ENCODE measurements at regions not wholly inside any gene's neighbourhood (a gene's known extent, or its start where the extent isn't known, plus 50 kb on each side); places are given as distances from the start of the nearest gene placed in this dataset.

DNA sequence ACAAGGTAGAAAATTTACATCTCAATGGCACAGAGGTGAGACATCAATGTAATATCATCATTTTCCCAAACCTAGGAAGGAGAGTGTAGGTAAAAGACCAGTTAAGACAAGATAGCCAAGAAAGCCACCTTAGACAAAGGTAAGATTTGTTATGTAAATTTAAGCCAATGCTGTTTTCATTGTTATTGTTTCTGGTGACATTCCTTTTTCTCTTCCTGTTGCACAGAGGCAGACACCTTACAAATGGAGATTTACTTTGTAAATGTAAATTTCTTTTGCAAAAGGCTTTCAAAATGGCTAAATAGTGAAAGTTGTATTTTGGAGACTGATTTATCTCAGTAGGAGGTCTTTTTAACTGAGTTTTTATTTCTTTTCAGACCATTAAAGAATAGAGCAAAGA, 159.1 kb downstream of the YIPF5 start:
- Histone ChIP-seq H3K4me1 (ENCODE audit: insufficient read depth, low read length) (no peaks in the 10 kb centered on the region), H2AFZ (ENCODE audit: low read length) (no peak overlapping the region), H3K79me2 (ENCODE audit: insufficient read depth, low read length) (no peaks in the 10 kb centered on the region), H3K27ac (ENCODE audit: extremely low read length, insufficient read depth, low read length) (no peak overlapping the region), H3K9ac (ENCODE audit: insufficient read depth, low read depth, low read length) (no peak overlapping the region), H3K4me2 (ENCODE audit: low read depth, low read length) (no peak overlapping the region), H3K9me3 (ENCODE audit: low read length) (peaks cover 36% of the 10 kb centered on the region), H4K20me1 (ENCODE audit: insufficient read depth, low read length) (no peaks in the 10 kb centered on the region), H3K36me3 (replicated peaks in 1 of 2; ENCODE audit: control insufficient read depth in 1 of 2, insufficient read depth in 2 of 2, low read length in 2 of 2) (no peaks in the 10 kb centered on the region), H3K4me3 (replicated peaks in 1 of 3; ENCODE audit: insufficient read depth in 1 of 3, low read depth in 2 of 3, low read length in 3 of 3) (no peak overlapping the region), H3K27me3 (ENCODE audit: control insufficient read depth in 1 of 2, insufficient read depth in 2 of 2, low read length in 2 of 2) (no peaks in the 10 kb centered on the region; a peak in 1 of 5 replicates)
- FAIRE-seq, result no peak
- in situ Hi-C loops (cut with HindIII; ENCODE audit: extremely low pct_ligation_motif_present, low pct_unique_long_range_greater_than_20kb) (no loop called here), intact Hi-C loops (cut with micrococcal nuclease; ENCODE audit: unreplicated experiment) (no loop called here)
- TF ChIP-seq DNMT1 (CRISPR knock-in tag; IDR thresholded peaks at IDR 0.05), result no peak
- no peak for TF ChIP-seq ZFY (CRISPR knock-in tag; IDR thresholded peaks at IDR 0.05)
- TF ChIP-seq TAF15 (IDR thresholded peaks at IDR 0.05; ENCODE audit: low read depth, low read length, poor library complexity, severe bottlenecking), result no peak
- no peak for TF ChIP-seq KLF12 (CRISPR knock-in tag; IDR thresholded peaks at IDR 0.05; ENCODE audit: borderline replicate concordance)
- no peak for TF ChIP-seq ZKSCAN5 (CRISPR knock-in tag; IDR thresholded peaks at IDR 0.05)
- ChIA-PET POLR2A (no interaction called here), CTCF (ENCODE audit: low intra/inter-chr PET ratio, low total read pairs) (no interaction called here)
- BruUV-seq (replicated peaks), result no TSS peak
- DNase-seq (ENCODE audit: low spot score), result no peak
- ATAC-seq, result no peak

DNA sequence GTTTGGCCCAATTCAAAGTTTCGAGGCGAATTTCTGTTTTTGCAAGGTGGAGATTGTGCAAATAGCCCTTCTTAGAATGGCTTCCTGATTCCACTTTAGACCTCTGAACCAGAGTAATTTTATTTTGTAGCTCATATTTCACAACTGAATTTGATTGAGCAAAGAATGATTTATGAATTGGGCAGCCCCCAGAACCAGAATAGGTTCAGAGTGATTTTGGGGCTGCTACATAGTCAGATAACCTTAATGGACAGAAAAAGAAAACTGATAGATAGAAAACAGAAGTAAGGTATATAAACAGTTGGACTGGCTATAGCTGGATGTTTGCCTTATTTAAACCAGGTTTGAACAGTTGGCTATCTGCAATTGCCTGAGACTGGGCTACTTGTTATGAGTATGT, 156.6 kb downstream of the YIPF5 start:
- Histone ChIP-seq H3K9me3 (ENCODE audit: low read length) (peaks cover 36% of the 10 kb centered on the region), H3K79me2 (ENCODE audit: insufficient read depth, low read length) (no peaks in the 10 kb centered on the region), H3K4me1 (ENCODE audit: insufficient read depth, low read length) (no peaks in the 10 kb centered on the region), H4K20me1 (ENCODE audit: insufficient read depth, low read length) (no peaks in the 10 kb centered on the region), H3K4me2 (ENCODE audit: low read depth, low read length) (no peak overlapping the region), H2AFZ (ENCODE audit: low read length) (no peak overlapping the region), H3K4me3 (replicated peaks in 1 of 3; ENCODE audit: insufficient read depth in 1 of 3, low read depth in 2 of 3, low read length in 3 of 3) (no peak overlapping the region), H3K9ac (ENCODE audit: insufficient read depth, low read depth, low read length) (no peak overlapping the region), H3K27me3 (ENCODE audit: control insufficient read depth in 1 of 2, insufficient read depth in 2 of 2, low read length in 2 of 2) (no peaks in the 10 kb centered on the region; a peak in 2 of 5 replicates), H3K27ac (ENCODE audit: extremely low read length, insufficient read depth, low read length) (no peak overlapping the region), H3K36me3 (replicated peaks in 1 of 2; ENCODE audit: control insufficient read depth in 1 of 2, insufficient read depth in 2 of 2, low read length in 2 of 2) (no peaks in the 10 kb centered on the region)
- ChIA-PET POLR2A (no interaction called here), CTCF (ENCODE audit: low intra/inter-chr PET ratio, low total read pairs) (no interaction called here)
- in situ Hi-C loops (cut with HindIII; ENCODE audit: extremely low pct_ligation_motif_present, low pct_unique_long_range_greater_than_20kb), result no loop called here
- 0% methylated on average over 2 of the region's 2 CpGs for WGBS (ENCODE audit: low lambda C conversion rate)
- FAIRE-seq (no peak), ATAC-seq (no peak), DNase-seq (ENCODE audit: low spot score) (no peak)
- no TSS peak for BruUV-seq (replicated peaks)
- intact Hi-C loops (cut with micrococcal nuclease; ENCODE audit: unreplicated experiment), result no loop called here
- TF ChIP-seq MTF2 (CRISPR knock-in tag; IDR thresholded peaks at IDR 0.05; ENCODE audit: borderline replicate concordance) (no peak), ZSCAN9 (CRISPR knock-in tag; IDR thresholded peaks at IDR 0.05; ENCODE audit: borderline replicate concordance) (no peak), ZNF333 (CRISPR knock-in tag; IDR thresholded peaks at IDR 0.05; ENCODE audit: borderline replicate concordance) (no peak), NONO (IDR thresholded peaks at IDR 0.05) (no peak), NONO (CRISPR knock-in tag; conservative IDR thresholded peaks at IDR 0.05) (no peak), SP1 (IDR thresholded peaks at IDR 0.05) (no peak), SP1 (CRISPR knock-in tag; IDR thresholded peaks at IDR 0.05) (no peak)
- TF ChIP-seq, protein P1, sequence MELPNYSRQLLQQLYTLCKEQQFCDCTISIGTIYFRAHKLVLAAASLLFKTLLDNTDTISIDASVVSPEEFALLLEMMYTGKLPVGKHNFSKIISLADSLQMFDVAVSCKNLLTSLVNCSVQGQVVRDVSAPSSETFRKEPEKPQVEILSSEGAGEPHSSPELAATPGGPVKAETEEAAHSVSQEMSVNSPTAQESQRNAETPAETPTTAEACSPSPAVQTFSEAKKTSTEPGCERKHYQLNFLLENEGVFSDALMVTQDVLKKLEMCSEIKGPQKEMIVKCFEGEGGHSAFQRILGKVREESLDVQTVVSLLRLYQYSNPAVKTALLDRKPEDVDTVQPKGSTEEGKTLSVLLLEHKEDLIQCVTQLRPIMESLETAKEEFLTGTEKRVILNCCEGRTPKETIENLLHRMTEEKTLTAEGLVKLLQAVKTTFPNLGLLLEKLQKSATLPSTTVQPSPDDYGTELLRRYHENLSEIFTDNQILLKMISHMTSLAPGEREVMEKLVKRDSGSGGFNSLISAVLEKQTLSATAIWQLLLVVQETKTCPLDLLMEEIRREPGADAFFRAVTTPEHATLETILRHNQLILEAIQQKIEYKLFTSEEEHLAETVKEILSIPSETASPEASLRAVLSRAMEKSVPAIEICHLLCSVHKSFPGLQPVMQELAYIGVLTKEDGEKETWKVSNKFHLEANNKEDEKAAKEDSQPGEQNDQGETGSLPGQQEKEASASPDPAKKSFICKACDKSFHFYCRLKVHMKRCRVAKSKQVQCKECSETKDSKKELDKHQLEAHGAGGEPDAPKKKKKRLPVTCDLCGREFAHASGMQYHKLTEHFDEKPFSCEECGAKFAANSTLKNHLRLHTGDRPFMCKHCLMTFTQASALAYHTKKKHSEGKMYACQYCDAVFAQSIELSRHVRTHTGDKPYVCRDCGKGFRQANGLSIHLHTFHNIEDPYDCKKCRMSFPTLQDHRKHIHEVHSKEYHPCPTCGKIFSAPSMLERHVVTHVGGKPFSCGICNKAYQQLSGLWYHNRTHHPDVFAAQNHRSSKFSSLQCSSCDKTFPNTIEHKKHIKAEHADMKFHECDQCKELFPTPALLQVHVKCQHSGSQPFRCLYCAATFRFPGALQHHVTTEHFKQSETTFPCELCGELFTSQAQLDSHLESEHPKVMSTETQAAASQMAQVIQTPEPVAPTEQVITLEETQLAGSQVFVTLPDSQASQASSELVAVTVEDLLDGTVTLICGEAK (IDR thresholded peaks at IDR 0.05), result no peak
- TF ChIP-seq, protein P1 (CRISPR knock-in tag; IDR thresholded peaks at IDR 0.05), result no peak

All from HepG2 (cell line).